ENCODE measurements at regions not wholly inside any gene's neighbourhood (a gene's known extent, or its start where the extent isn't known, plus 50 kb on each side); places are given as distances from the start of the nearest gene placed in this dataset.

DNA sequence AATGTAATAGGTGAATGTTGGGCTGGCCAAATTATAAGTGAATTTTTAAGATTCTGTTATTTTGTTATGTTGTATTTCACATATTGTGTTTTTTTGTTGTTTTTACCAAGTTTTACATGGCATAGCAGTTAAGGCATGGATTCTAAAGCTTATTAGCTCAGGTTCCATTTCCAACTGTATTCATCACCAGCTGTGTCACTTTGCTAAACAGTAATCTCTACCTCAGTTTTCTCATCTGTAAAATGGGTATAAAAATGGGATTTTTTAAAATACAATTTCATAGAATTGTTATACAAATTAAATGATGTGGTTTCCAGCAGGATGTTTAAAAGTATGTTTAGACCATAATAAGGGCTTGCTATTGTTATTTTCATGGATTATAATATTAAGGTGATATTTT lies 512.2 kb downstream of the SLC16A7 start:
- Histone ChIP-seq H3K27ac (ENCODE audit: insufficient read depth, low read depth, low read length, poor library complexity, severe bottlenecking) (no peak overlapping the region), H3K36me3 (ENCODE audit: control insufficient read depth, insufficient read depth, low read length) (no peaks in the 10 kb centered on the region), H3K27me3 (ENCODE audit: control insufficient read depth, insufficient read depth, low read length, poor library complexity, severe bottlenecking) (no peaks in the 10 kb centered on the region), H3K4me3 (ENCODE audit: insufficient read depth, low read depth, low read length) (no peak overlapping the region), H3K9me3 (ENCODE audit: control insufficient read depth, low read length) (no peaks in the 10 kb centered on the region), H3K4me1 (ENCODE audit: control insufficient read depth, insufficient read depth, low read length) (no peaks in the 10 kb centered on the region)

DNA sequence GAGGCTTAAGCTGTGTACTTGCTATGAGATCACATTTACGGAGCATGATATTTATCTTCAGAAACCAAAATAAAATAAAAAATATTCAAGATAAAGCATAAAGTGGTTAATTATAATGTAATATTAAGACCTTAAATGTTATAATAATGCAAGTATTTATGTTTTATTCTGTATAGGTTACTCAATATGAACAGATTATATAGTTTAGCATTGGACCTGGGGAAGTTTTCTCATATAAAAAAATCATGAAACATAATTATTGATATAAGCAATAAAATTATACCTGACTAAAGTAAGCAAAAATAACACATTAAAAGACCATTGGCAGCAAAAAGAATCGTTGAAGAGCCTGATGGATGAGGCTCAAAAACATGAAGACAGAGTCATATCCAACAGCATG lies 516.2 kb downstream of the SLC16A7 start:
- WGBS, 2 experiments = 75 to 88% methylated on average over 1 of the region's 2 CpGs
- Histone ChIP-seq H3K27ac (ENCODE audit: insufficient read depth, low read depth, low read length, poor library complexity, severe bottlenecking) (no peak overlapping the region), H3K4me3 (ENCODE audit: insufficient read depth, low read depth, low read length) (no peak overlapping the region), H3K4me1 (ENCODE audit: control insufficient read depth, insufficient read depth, low read length) (no peaks in the 10 kb centered on the region), H3K9me3 (ENCODE audit: control insufficient read depth, low read length) (no peaks in the 10 kb centered on the region), H3K27me3 (ENCODE audit: control insufficient read depth, insufficient read depth, low read length, poor library complexity, severe bottlenecking) (no peaks in the 10 kb centered on the region), H3K36me3 (ENCODE audit: control insufficient read depth, insufficient read depth, low read length) (no peaks in the 10 kb centered on the region)

DNA sequence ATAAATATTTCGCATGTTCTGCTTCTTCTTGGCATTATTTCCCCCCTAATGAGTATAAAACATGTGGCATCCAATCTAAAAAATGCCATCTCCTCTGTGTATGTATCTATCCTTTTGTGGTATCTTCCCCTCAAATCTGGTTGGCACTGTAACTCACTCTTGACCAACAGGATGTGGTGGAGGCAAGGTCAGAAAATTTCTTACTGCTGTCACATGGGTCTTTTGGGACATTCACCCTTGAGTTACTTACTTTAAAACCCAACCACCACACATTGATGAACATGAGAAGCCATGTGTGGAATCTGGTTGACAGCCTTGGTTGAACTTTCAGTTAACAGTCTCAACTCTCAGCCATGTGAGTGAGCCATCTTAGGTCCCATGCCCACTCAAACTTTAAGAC lies 516.9 kb downstream of the SLC16A7 start:
- Histone ChIP-seq H3K27me3 (ENCODE audit: control insufficient read depth, insufficient read depth, low read length, poor library complexity, severe bottlenecking) (no peaks in the 10 kb centered on the region), H3K27ac (ENCODE audit: insufficient read depth, low read depth, low read length, poor library complexity, severe bottlenecking) (no peak overlapping the region), H3K4me1 (ENCODE audit: control insufficient read depth, insufficient read depth, low read length) (no peaks in the 10 kb centered on the region), H3K36me3 (ENCODE audit: control insufficient read depth, insufficient read depth, low read length) (no peaks in the 10 kb centered on the region), H3K4me3 (ENCODE audit: insufficient read depth, low read depth, low read length) (no peak overlapping the region), H3K9me3 (ENCODE audit: control insufficient read depth, low read length) (no peaks in the 10 kb centered on the region)
- WGBS, 2 experiments = 0% methylated on average over 1 of the region's 1 CpG

DNA sequence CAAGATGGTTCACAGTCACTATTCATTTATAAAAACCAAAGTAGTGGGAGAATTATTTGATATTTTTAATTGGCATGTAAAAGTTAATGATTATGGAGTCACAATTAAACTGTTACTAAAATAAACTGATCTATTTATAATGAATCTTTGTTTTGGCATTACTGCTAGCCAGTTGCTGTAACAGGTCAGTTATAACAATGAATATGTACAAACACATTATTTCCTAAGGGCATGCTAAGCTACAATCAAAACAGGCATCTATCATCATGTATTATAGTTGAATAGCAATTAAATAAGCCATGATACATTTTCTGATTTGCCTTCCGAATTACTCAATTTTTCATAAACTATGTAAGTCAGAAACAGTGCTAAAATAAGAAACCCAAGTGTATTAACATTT lies 518.3 kb downstream of the SLC16A7 start:
- H3K4me1 ChIP-seq (ENCODE audit: control insufficient read depth, insufficient read depth, low read length) = no peaks in the 10 kb centered on the region
- no peak overlapping the region for H3K4me3 ChIP-seq (ENCODE audit: insufficient read depth, low read depth, low read length)
- no peaks in the 10 kb centered on the region for H3K36me3 ChIP-seq (ENCODE audit: control insufficient read depth, insufficient read depth, low read length)
- H3K27ac ChIP-seq (ENCODE audit: insufficient read depth, low read depth, low read length, poor library complexity, severe bottlenecking) = no peak overlapping the region
- no peaks in the 10 kb centered on the region for H3K9me3 ChIP-seq (ENCODE audit: control insufficient read depth, low read length)
- WGBS, 2 experiments = no CpG with 5 or more reads among the region's 1 CpG
- no peaks in the 10 kb centered on the region for H3K27me3 ChIP-seq (ENCODE audit: control insufficient read depth, insufficient read depth, low read length, poor library complexity, severe bottlenecking)

DNA sequence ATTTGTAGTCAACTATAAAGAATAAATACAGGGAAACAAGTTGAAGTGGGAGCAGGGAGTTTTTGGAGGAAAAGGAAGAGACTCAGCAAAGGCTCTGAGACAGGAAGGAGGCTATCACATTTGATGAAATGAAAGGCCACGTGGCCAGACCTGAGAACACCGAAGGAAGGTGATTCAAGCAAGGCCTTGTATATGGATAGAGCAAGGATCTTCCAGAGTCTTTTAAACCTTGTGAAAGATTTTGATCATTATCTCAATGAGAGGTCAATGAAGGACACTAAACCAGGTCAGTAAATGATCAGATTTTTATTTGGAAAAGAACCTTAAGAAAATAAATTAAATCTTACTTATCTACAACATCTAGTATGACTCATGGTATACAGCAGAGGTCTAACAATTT lies 523.5 kb downstream of the SLC16A7 start:
- Histone ChIP-seq H3K4me3 (ENCODE audit: insufficient read depth, low read depth, low read length) (no peak overlapping the region), H3K9me3 (ENCODE audit: control insufficient read depth, low read length) (no peaks in the 10 kb centered on the region), H3K27ac (ENCODE audit: insufficient read depth, low read depth, low read length, poor library complexity, severe bottlenecking) (no peak overlapping the region), H3K27me3 (ENCODE audit: control insufficient read depth, insufficient read depth, low read length, poor library complexity, severe bottlenecking) (no peaks in the 10 kb centered on the region), H3K4me1 (ENCODE audit: control insufficient read depth, insufficient read depth, low read length) (no peaks in the 10 kb centered on the region), H3K36me3 (ENCODE audit: control insufficient read depth, insufficient read depth, low read length) (no peaks in the 10 kb centered on the region)
- WGBS, 2 experiments = 87 to 90% methylated on average over 2 of the region's 2 CpGs

DNA sequence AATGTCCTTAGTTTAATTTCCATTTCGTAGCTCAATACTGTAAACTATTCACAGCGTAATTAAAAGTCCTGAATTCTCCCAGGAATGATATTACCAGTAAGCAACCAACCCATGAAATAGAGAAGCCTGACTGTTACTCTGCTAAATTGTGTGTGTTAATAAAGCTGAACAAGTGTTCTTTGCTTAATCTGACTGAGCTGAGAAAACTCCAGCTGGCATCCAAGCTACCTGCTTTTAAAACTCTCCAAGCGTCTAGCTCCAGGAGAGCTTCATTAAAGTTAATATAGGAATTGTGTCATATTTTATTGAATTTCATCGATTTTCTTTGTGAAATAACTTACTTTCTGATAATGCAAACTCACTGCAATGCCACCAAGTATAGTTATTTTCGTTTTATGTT lies 524.4 kb downstream of the SLC16A7 start:
- WGBS, 2 experiments = 93 to 100% methylated on average over 2 to 3 of the region's 5 CpGs
- Histone ChIP-seq H3K9me3 (ENCODE audit: control insufficient read depth, low read length) (no peaks in the 10 kb centered on the region), H3K27me3 (ENCODE audit: control insufficient read depth, insufficient read depth, low read length, poor library complexity, severe bottlenecking) (no peaks in the 10 kb centered on the region), H3K36me3 (ENCODE audit: control insufficient read depth, insufficient read depth, low read length) (no peaks in the 10 kb centered on the region), H3K4me3 (ENCODE audit: insufficient read depth, low read depth, low read length) (no peak overlapping the region), H3K27ac (ENCODE audit: insufficient read depth, low read depth, low read length, poor library complexity, severe bottlenecking) (no peak overlapping the region), H3K4me1 (ENCODE audit: control insufficient read depth, insufficient read depth, low read length) (no peaks in the 10 kb centered on the region)

DNA sequence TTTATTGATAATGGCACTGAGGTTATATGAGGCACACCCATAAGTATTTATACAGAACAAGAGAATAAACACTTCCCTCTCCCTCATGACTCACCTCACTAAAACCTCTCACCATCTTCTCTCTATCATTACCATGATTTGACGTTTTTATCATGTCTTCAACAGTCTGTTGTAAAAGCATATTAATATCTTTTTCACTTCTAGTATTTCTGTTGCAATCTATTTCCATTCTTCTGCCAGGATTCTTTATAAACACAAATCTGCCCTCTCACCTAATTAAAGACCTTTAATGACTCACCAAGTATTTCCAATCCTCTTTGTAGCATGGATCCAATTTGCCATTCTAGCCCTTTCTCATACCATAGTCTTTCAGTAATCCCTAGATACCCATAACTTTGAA lies 527.7 kb downstream of the SLC16A7 start:
- no peak overlapping the region for H3K4me3 ChIP-seq (ENCODE audit: insufficient read depth, low read depth, low read length)
- WGBS, 2 experiments = 88 to 89% methylated on average over 1 of the region's 1 CpG
- no peaks in the 10 kb centered on the region for H3K9me3 ChIP-seq (ENCODE audit: control insufficient read depth, low read length)
- H3K36me3 ChIP-seq (ENCODE audit: control insufficient read depth, insufficient read depth, low read length) = no peaks in the 10 kb centered on the region
- H3K27ac ChIP-seq (ENCODE audit: insufficient read depth, low read depth, low read length, poor library complexity, severe bottlenecking) = no peak overlapping the region
- no peaks in the 10 kb centered on the region for H3K27me3 ChIP-seq (ENCODE audit: control insufficient read depth, insufficient read depth, low read length, poor library complexity, severe bottlenecking)
- no peaks in the 10 kb centered on the region for H3K4me1 ChIP-seq (ENCODE audit: control insufficient read depth, insufficient read depth, low read length)

DNA sequence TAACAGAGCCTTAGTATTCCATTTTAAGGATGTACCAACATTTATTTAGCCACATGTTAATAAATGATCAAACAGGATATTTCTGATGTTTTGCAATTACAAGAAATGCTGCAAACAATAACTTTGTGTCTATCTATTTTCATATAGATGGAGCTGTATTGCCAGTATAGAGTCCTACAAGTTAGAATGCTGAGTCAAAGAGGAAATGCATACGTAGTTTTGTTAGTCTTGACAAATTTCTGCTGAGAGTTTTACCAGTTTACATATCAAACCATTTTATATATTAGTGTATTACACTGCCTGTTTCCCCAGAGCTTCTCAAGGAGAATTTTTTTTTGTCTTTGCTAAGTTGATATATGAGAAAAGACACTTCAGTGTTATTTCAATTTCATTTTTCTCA lies 541.7 kb downstream of the SLC16A7 start:
- no peak overlapping the region for H3K4me3 ChIP-seq (ENCODE audit: insufficient read depth, low read depth, low read length)
- 0% methylated on average over 1 of the region's 1 CpG; no CpG with 5 or more reads in 1 of the 2 experiments for WGBS, 2 experiments

DNA sequence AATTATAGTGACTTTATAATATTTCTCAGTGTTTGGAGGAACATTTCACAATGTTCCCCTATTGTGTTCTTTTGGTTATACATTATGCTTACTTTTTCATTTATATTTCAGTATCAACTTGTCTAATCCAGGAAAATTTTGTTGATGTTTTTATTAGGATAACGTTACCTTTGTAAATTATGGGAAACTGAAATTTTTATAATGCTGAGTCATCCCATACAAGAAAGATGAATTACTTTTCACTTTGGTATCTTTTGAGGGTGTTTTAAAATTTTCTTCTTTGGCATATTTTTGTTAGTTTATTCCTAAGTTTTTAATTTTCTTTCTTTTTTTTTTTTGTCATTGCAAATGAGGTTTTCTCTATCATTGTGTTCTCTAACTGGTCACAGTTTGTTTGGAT lies 542.7 kb downstream of the SLC16A7 start:
- Histone ChIP-seq H3K27ac (ENCODE audit: insufficient read depth, low read depth, low read length, poor library complexity, severe bottlenecking) (no peak overlapping the region), H3K4me3 (ENCODE audit: insufficient read depth, low read depth, low read length) (no peak overlapping the region), H3K4me1 (ENCODE audit: control insufficient read depth, insufficient read depth, low read length) (no peaks in the 10 kb centered on the region), H3K36me3 (ENCODE audit: control insufficient read depth, insufficient read depth, low read length) (no peaks in the 10 kb centered on the region), H3K9me3 (ENCODE audit: control insufficient read depth, low read length) (no peaks in the 10 kb centered on the region), H3K27me3 (ENCODE audit: control insufficient read depth, insufficient read depth, low read length, poor library complexity, severe bottlenecking) (no peaks in the 10 kb centered on the region)
- WGBS, 2 experiments = no CpG with 5 or more reads among the region's 1 CpG

More for the DNA sequence above, 541.7 kb downstream of the SLC16A7 start:
- no peaks in the 10 kb centered on the region for H3K9me3 ChIP-seq (ENCODE audit: control insufficient read depth, low read length)
- H3K27ac ChIP-seq (ENCODE audit: insufficient read depth, low read depth, low read length, poor library complexity, severe bottlenecking) = no peak overlapping the region
- H3K36me3 ChIP-seq (ENCODE audit: control insufficient read depth, insufficient read depth, low read length) = no peaks in the 10 kb centered on the region
- no peaks in the 10 kb centered on the region for H3K27me3 ChIP-seq (ENCODE audit: control insufficient read depth, insufficient read depth, low read length, poor library complexity, severe bottlenecking)
- H3K4me1 ChIP-seq (ENCODE audit: control insufficient read depth, insufficient read depth, low read length) = no peaks in the 10 kb centered on the region

DNA sequence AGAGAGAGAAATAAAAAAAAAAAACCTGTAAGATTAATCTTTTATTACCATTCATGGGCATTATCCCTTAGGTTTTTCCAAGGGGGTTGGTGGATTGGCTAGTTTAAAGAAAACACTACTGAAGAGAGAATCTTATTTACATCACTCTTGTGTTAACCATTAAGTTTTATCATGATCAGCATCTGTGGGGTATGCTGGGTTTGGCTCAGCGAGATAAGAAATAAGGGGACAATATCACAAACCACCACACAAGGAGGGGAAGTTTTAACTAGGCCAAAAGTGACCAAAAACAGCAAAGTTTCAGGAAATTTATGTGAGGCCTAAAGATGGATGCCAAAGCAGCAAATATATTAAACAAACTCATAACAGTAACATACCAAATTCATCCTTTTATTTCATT lies 548.6 kb downstream of the SLC16A7 start:
- no peaks in the 10 kb centered on the region for H3K4me1 ChIP-seq (ENCODE audit: control insufficient read depth, insufficient read depth, low read length)
- H3K4me3 ChIP-seq (ENCODE audit: insufficient read depth, low read depth, low read length) = no peak overlapping the region
- no peaks in the 10 kb centered on the region for H3K27me3 ChIP-seq (ENCODE audit: control insufficient read depth, insufficient read depth, low read length, poor library complexity, severe bottlenecking)
- no peaks in the 10 kb centered on the region for H3K36me3 ChIP-seq (ENCODE audit: control insufficient read depth, insufficient read depth, low read length)
- H3K27ac ChIP-seq (ENCODE audit: insufficient read depth, low read depth, low read length, poor library complexity, severe bottlenecking) = no peak overlapping the region
- no peaks in the 10 kb centered on the region for H3K9me3 ChIP-seq (ENCODE audit: control insufficient read depth, low read length)
- WGBS, 2 experiments = 88% methylated on average over 1 of the region's 1 CpG; no CpG with 5 or more reads in 1 of the 2 experiments

DNA sequence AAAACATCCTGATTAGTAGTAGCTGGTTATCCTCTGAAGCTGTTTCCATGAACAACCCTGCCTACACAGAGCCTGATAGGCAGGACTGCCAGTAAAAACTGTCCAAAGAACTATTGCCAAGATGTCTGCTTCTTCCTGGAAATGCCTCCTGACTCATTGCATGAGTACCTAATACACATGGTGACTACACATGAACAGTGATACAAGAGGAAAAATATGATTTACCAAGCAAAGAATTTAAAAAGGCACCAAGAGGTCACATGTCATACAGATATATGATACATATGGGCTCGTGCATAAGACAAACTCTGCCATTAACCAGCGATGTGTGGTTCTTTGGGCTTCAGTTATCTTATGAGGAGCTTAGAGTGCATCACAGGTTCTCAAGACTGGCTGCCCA lies 552.3 kb downstream of the SLC16A7 start:
- Histone ChIP-seq H3K27ac (ENCODE audit: insufficient read depth, low read depth, low read length, poor library complexity, severe bottlenecking) (no peak overlapping the region), H3K4me1 (ENCODE audit: control insufficient read depth, insufficient read depth, low read length) (no peaks in the 10 kb centered on the region)
- 93 to 95% methylated on average over 2 of the region's 2 CpGs for WGBS, 2 experiments

More for the DNA sequence above, 552.3 kb downstream of the SLC16A7 start:
- Histone ChIP-seq H3K4me3 (ENCODE audit: insufficient read depth, low read depth, low read length) (no peak overlapping the region), H3K36me3 (ENCODE audit: control insufficient read depth, insufficient read depth, low read length) (no peaks in the 10 kb centered on the region), H3K27me3 (ENCODE audit: control insufficient read depth, insufficient read depth, low read length, poor library complexity, severe bottlenecking) (no peaks in the 10 kb centered on the region), H3K9me3 (ENCODE audit: control insufficient read depth, low read length) (no peaks in the 10 kb centered on the region)

All from ectodermal cell (in vitro differentiated cells).